ENCODE measurements at regions not wholly inside any gene's neighbourhood (a gene's known extent, or its start where the extent isn't known, plus 50 kb on each side); places are given as distances from the start of the nearest gene placed in this dataset.

DNA sequence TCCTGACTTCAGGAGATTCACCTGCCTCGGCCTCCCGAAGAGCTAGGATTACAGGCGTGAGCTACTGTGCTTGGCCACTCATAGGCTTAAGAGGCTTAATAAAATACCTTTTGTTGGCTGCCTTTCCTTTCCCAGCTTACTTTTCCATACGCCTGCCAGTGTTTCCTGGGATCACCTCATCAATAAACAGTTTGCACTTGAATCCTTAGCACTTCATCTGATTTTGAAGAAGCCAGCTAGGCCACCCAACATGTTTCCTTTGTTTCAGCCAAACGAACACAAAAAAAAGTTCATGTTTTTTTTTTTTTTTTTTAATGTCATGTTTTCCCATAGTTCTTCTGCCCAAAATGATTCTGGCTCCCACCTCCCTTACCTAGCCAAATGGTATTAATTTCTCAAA, 92.3 kb downstream of the RAP2B start:
- TF ChIP-seq POLR2A (IDR thresholded peaks at IDR 0.05) (no peak), CTCF (IDR thresholded peaks at IDR 0.05 in 8 of 11, conservative IDR thresholded peaks at IDR 0.05 in 3 of 11) (no peak), POLR2AphosphoS5 (IDR thresholded peaks at IDR 0.05) (no peak)

Measured in spleen (tissue), 7 donors.